Activated T-cell treated with anti-CD3 and anti-CD28 coated beads for 48 hours (primary cell): ENCODE measurements at regions not wholly inside any gene's neighbourhood (a gene's known extent, or its start where the extent isn't known, plus 50 kb on each side); places are given as distances from the start of the nearest gene placed in this dataset.

ENCODE experiments used
- DNase-seq: peaks from one replicate; pipeline ENCODE4 v3.0.0-alpha.2; 2020; ENCODE audit warnings: low read depth

GRCh38 chr20:61125546-61126180, 126.4 kb upstream of the CDH4 start:
- DNase-seq: no peak

DNA sequence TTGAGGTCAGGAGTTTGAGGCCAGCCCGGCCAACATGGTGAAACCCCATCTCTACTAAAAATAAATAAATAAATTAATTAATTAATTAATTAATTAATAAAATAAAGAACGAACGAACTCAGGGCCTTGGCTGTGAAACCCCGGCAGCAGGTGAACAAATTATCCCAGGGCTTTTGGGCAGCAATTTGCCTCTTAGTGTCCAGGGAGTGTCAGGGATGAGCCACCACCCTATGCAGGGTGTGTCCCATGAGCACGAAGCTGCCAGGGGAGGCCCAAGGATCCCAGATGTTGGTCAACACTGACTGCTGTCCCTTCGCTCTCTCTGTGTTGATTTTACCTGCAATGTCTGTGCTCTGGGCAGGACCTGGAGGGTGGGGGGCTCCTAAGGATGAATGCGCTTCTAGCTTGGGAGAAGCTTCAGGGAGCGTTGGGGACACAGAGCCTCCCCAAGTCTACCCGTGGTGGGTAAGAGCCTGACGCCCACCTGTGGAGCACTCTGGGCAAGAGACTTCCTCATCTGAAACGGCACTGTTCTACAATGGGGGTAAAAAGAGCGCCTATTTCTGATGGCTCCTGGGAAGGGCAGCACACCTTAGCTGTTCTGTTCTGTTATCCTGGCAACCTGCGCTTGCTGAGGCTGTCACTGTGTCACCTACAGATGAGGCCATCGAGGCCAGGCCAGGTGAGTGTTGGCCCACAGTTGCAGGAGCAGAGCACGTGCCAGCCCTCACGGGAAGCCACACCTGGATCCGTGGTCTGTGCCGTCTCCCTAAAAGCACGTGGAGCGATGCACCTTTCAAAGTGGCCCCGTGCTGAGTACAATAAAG, 125.5 kb upstream of the CDH4 start:
- DNase-seq: no peak

- no peak for DNase-seq
Observed at GRCh38 chr20:61127311-61128039, 124.6 kb upstream of the CDH4 start.

DNA sequence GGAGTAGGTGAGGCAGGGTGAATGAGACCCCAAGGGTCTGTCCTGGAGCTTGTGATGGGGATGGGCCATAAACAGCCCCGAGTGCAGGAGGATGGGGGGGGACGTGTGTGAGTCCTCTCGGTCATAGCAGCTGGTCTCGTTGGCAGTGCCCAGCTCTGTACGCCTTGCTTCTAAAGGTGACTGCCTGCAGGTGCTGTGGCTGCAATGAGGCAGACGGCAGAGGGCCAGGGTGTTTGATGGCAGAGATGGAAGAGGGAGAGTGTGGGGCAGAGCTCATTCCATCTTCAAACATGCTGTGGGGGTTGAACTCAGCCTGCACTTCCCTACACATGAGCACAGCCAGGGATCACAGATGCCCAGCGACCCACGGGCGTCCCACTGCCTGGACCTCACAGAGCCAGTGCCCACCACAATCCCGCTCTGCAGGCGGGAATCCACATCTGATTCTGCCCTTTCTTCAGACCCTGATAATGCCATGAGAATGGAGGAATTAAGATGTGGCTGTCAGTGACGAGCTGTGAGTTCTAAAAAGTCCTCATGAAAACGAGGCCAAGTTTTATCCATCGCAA, 123.3 kb upstream of the CDH4 start:
- DNase-seq: no peak

DNA sequence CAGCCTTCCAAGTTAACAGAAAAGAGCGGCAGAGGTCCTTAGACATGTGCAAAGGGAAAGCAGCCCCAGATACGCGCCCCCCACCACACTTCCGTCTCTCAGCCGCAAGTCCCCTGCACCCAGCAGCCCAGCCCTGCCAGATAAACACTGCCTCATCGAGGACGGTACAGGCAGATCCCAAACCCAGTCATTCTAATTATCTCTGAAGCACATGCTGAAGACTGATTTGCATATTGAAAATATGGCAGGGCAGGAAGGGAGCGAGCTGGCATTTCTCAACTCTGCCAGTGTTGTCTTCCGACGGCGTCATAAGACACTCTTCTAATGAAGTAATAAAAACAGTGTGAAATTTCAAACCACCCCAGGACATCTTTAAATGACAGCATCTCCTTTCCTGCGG, 122.8 kb upstream of the CDH4 start:
- no peak for DNase-seq

- no peak for DNase-seq
Observed at GRCh38 chr20:61130156-61130555, 121.9 kb upstream of the CDH4 start.

GRCh38 chr20:61131944-61132343, 120.1 kb upstream of the CDH4 start:
- no peak for DNase-seq

DNA sequence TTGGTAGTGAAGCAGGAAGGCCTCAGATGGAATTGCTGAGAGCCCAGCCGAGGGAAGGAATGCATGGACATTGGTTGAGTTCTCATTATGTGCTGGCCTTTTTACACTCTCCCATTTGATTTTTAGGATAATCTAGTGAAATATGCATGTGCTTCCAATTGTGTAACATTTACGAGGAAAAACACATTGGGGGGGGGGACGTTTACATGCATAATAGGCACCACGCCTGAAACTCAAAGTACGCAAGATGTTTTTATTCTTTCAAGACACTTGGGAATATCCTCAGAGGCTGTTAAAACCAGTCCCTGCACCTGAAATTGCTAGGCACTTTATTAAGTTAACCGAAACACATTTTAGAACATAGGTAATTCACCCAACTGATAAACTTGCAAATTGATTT, 118.5 kb upstream of the CDH4 start:
- no peak for DNase-seq

- DNase-seq: no peak
Observed at GRCh38 chr20:61134296-61135030, 117.6 kb upstream of the CDH4 start.

DNA sequence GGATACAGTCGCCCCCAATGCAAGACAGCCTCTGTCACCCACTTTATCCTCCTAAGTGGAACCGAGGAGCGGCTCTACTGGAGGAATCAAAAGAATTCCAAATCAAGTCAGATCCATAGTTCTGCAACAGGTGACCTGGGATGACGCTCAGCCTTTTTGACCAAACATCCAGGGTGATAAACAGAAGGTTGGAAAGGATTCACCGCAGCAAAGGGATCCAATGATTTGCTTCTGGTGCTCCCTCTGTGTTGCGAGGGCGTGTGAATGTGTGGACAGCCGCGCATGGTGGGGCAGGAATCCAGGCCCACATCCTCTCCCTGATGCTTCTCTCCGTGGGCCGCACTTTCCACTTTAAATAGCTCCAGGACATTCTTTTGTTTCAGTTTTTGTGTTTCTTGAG, 116.8 kb upstream of the CDH4 start:
- no peak for DNase-seq

DNA sequence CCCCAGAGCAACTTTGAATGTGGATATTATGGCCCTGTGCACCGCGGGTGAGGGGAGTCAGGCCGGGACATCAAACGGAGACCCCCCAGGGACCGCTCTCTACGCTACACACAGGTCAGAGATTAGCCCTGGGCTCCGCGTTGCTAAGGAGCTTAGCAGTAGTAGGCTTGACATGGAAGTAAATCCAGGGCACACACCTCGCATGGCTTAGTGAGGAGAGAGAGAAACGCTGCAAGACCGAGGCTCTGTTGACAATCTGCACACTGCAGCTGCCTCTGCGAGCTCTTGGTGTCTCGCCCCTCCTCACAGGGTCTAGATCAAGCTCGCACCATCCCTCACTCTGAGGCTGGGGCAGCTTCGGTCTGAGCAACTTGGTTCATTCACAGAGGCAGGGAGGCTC, 116.1 kb upstream of the CDH4 start:
- no peak for DNase-seq

GRCh38 chr20:61138566-61138965, 113.5 kb upstream of the CDH4 start:
- DNase-seq: no peak

DNA sequence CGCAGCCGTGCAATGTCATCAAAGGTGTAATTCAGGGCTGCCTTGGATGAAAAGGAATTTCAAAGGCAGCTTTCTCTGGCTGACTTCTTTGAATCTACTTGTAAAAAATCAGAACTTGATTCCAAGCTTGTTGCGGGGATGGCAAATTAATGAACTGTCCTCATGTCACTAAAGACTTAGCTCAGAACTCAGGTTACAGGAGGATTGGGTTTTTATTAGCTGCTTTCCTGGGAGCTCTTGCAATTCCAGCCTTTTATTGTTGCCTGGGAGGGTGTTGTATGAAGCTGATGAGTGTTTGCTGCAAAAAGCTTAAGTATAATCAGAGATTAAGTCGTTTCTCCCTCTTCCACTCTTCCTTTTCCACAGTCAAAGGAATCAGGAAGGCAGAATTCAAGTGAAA, 113.0 kb upstream of the CDH4 start:
- no peak for DNase-seq

DNA sequence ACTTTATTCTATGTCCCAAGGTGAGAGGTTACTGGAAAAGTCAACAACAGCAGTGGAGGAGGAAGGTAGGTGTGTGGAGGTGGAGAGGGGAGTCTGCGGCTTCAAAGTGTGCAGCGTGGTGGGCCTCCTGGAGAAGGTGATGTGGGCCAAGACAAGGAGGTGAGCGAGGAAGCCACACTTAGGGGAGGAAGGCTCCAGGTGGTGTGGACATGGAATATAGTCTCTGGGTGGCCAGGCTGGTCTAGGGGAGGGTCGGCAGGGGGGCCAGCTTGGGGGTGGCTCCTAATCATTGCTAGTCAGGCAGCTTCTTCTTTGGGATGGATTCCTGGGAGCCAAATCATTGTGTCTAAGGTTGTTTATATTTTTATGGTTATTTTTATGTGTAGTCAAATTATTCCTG, 111.5 kb upstream of the CDH4 start:
- no peak for DNase-seq

- DNase-seq: no peak
Observed at GRCh38 chr20:61146023-61146422, 106.0 kb upstream of the CDH4 start.

GRCh38 chr20:61149636-61150035, 102.4 kb upstream of the CDH4 start:
- DNase-seq: no peak

GRCh38 chr20:61157301-61157700, 94.8 kb upstream of the CDH4 start:
- DNase-seq: no peak

- DNase-seq: no peak
Observed at GRCh38 chr20:61159957-61160686, 91.9 kb upstream of the CDH4 start.

DNA sequence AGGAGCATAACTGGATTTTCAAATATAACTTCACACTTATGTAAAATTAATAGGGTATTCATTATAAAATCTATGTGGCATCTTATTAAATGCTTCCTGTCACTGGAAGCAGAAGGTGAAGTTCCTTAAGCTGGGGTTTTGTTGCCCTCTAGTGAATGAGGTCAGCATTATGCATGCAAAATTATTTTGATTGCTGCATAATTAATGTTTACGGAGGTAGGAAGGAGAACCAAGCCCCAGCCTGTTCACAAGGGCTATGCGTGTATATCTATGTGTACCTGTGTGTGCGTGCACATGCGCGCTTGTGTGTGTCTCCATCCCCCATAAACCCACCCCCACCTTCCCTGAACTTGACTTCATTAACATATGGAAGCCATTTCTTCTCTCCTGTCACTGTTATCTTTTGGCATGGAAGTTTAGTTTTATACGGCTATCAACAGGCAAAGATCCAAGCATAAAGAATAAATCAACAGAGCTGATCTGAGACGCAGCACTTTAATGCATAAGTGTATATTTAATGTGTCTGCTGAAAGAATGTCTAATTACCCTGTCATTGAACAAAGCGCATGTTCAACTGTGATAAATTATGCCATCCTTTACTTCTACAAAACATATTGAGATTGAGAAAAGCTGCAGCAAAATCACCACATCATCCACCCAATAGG, 90.2 kb upstream of the CDH4 start:
- DNase-seq: no peak

- DNase-seq: no peak
Observed at GRCh38 chr20:61162451-61162850, 89.6 kb upstream of the CDH4 start.

DNA sequence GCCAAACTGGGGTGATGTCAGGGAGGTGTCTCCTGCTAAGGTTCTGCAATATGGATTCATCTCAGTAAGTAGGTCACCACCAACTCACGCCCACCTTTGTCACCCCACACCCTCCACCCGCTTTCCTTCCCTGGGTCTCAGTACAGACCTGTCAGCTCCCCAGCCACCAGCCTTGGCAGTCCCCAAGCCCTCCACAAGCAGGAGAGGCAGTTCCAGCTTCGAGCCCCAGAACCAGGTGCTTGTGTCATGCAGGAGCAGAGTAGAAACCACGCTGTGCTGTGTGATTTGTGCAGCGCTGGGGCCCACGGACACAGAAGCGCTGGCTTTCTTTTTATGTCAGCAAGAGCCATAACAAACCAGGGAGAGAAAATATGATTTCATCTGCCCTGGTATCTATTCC, 89.0 kb upstream of the CDH4 start:
- no peak for DNase-seq
